ENCODE measurements at regions not wholly inside any gene's neighbourhood (a gene's known extent, or its start where the extent isn't known, plus 50 kb on each side); places are given as distances from the start of the nearest gene placed in this dataset.

DNA sequence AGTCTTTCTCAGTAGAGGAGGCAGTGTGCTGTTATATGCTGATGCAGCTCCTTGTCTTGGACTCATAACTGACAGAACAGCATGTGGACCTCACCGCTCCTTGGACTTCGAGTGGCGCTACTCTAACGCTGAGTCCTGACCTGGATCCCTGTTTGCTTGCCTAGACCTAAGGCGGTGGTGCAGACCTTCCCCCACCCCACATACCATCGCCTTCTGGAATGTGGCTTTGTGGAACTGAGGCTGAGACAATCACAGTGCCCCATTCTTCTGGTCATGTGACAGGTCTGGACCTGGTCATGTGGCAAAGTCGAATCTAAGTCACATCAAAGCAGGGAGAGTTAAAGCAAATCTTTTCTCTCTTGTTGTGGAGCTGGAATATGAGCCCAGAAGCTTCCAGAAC, 190.7 kb upstream of the MKI67 start:
- DNase-seq (ENCODE audit: low read depth), result no peak

DNA sequence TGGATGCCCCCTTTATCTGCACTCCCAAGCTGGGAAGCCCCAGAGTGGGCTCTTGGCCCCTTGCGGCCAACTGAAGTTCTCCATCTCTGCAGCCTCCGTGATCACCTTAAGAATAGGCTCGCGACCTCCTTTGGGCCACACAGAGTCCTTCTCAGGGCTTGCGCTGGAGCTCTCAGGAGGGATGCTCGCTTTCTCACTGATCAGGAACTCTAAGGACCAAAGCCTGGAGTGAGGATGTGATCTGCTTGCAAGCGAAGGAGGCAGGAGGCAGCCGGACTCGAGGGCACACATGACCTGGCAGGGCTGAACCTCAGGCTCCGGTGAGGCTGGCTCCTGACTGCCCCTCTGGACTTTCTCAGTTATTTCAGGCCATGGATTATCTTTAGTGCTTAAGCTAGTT, 192.1 kb upstream of the MKI67 start:
- DNase-seq (ENCODE audit: low read depth), result no peak

DNA sequence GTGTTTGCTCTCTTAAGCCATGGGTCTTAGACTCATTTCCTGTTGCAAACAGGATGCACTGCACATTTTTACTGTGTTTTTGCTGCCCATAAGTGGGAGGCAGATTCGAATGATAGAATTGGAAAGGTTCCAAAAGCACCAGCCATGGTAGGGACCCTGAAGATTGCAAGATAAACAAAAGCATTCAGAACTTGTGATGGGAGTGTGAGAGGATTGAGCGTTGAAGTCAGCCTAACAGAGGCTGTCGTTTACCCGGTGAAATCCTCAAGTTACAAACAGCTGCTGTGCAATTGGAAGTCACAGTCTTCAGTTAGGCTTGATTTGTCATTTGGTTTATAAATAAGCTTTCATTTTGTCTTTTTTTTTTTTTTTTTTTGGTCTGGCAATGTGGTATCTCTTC, 192.7 kb upstream of the MKI67 start:
- DNase-seq (ENCODE audit: low read depth), result no peak

DNA sequence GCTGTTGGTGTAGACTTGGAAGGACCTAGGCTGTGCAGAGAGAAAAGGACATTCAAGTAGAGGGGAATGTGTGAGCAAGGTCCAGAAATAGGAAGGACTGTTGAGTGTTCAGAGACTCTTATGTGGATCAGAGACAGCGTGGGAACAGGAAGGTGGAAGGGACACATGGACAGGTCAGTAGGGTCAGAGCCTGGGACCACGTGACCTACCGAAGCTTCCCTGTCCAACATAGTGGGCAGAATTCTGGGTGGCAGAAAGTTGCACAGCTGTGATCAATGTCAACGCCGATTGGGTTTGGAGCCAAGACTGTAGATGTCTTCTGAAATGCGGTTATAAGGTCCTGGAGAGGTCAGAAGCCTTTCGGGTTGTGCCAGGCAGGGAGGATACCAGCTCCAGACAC, 195.9 kb upstream of the MKI67 start:
- no peak for DNase-seq (ENCODE audit: low read depth)

GRCh38 chr10:128322950-128323349, 196.7 kb upstream of the MKI67 start:
- no peak for DNase-seq (ENCODE audit: low read depth)

DNA sequence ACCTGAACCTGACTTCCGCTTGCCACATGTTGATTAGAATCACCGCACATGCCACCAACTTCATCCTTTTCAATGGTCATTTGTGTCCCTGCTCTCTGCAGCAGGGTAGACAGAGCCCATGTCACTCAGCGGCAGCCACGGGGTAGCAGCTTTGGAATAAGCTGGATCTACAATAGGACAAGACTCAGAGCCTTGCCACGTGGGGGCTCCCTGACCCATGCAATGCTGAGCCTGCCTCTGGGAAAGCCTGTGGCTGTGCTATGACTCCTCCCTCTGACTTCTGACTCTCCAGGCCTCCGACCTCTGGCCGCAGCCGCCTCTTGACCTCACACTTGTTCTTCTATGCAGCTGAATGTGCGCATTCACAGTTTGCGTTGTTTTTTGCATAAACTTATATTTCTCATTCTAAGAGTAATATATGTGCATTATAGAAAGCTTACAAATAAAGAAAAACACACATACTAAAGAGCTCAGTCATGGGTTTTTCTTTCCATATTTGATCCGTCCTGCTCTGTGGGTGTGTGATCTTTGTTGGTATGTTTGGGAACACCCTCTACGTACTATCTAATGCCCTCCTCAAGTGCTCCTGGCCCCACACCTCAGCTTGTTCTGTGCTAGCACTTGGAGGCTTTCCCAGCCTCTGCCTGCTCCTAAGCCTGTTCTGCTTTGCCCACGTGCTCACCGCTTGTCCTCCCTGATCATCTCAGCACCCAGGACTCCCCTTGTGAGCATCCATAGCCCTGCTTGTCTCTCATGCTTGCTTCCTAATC, 198.0 kb upstream of the MKI67 start:
- DNase-seq (ENCODE audit: low read depth), result no peak

DNA sequence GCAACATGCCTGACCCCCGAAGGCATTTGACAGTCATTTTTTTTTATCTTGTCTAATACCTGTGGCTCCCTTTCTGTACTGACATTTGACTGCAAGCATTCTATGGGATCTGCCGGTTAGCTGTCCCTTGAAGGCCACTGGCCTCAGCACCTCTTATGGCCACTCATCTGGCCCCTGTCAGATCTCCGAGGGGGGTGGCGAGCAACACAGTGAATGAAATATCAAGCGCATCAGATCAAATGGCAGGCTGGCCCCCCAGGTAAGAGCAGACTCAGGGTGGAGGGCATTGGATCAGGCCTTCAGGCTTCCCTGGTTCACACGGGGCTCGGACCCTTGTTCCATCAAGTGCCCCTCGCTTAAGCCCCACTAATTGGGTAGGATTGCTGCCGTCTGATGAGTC, 199.6 kb upstream of the MKI67 start:
- no peak for DNase-seq (ENCODE audit: low read depth)

DNA sequence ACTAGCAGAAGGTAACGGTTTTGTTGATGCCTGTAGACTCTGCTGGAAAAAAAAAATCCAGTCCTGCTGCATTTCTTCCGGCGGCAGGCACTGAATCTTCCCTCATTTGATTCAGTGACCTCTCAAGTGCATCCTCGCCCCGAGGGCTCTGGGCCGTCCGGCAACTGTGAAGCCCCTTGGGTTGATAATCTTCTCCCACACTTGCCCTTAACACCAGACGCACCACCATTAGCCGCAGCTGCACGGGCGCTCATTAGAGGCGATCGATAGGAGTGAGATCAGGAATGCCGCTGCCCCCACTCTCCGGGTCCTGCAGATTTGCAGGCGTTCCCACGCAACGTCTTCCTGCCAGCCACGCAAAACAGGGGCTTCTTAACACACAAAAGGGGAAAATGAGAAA, 200.0 kb upstream of the MKI67 start:
- no peak for DNase-seq (ENCODE audit: low read depth)

GRCh38 chr10:128326851-128327250, 200.6 kb upstream of the MKI67 start:
- no peak for DNase-seq (ENCODE audit: low read depth)

DNA sequence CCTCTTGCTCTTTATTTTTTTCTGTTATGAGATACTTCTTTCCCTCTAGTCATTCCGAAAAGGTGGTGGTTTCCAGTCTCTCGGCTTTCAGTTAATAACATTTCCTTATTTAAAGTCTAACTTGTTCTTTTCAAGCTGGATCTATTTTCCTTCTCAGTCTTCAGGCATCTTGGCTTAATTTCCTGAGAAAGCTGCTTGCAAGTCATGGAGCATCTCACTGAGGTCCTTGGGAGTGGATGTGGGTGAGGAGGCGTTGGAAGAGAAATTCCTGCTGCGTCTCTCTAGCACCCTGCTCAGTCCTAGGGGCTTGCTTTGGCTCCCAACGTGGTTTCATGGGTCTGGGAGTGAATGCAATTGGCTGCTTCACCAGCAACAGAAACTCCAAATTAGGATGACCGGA, 210.2 kb upstream of the MKI67 start:
- DNase-seq (ENCODE audit: low read depth), result no peak

DNA sequence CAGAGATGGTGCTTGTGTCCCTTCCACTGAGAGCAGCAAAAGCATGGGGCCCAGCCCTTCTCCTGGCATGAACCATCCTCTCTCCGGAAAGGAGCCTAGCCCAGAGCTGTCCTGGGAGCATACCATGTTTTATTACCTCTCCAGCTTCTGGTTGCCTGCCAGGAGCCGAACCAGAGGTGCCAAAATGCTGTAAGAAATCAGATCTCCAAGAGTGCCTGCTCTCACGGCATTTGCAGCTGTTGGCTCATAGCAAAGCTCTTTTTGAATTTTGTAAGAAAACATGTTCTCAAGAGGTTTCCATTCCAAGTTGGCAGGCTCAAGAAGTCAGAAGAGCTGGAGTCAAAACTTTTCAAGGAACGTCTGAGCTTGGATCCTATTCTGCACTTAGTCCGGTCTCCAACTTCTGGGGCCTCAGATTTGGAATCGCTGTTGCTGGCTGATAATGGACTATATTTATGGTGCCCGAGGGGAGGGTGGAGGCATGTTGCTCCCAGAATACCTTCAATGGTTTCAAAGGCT, 211.7 kb upstream of the MKI67 start:
- DNase-seq (ENCODE audit: low read depth), result no peak

GRCh38 chr10:128338951-128339350, 212.7 kb upstream of the MKI67 start:
- no peak for DNase-seq (ENCODE audit: low read depth)

DNA sequence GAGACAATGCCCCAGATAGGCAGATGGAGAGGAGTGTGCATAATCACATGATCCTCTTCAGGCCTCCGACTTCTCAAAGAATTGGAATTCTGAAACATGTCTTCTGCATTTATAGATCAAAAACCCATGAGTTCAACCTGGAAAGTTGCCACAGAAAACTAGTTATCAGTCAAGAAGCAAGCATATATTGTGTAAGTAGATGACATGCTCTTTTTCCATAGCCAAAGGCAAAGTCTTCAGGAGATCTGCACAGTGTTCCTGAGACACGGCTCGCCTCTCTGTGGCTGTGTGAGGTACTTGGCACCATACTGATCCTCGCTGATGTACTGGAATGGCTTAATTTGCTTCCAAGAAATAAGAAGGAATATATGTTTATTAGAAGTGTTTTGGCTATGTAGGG, 213.5 kb upstream of the MKI67 start:
- DNase-seq (ENCODE audit: low read depth), result no peak

DNA sequence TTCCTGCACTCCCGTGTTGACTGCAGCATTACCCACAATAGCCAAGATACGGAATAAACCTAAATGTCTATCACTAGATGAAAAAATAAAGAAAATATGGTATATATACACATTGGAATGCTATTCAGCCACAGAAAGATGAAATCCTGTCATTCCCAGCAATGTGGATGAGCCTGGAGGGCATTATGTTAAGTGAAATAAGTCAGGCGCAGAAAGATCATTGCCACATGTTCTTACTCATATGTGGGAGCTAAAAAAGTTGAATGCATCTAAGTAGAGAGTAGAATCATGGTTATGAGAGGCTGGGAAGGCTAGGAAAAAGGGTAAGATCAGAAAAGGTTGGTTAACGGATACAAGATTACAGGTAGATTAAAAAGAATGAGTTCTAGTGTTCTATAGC, 219.1 kb upstream of the MKI67 start:
- no peak for DNase-seq (ENCODE audit: low read depth)

- DNase-seq (ENCODE audit: low read depth), result no peak
Observed at GRCh38 chr10:128360783-128361182, 234.6 kb upstream of the MKI67 start.

- no peak for DNase-seq (ENCODE audit: low read depth)
Observed at GRCh38 chr10:128361487-128361886, 235.3 kb upstream of the MKI67 start.

- no peak for DNase-seq (ENCODE audit: low read depth)
Observed at GRCh38 chr10:128362514-128362913, 236.3 kb upstream of the MKI67 start.

DNA sequence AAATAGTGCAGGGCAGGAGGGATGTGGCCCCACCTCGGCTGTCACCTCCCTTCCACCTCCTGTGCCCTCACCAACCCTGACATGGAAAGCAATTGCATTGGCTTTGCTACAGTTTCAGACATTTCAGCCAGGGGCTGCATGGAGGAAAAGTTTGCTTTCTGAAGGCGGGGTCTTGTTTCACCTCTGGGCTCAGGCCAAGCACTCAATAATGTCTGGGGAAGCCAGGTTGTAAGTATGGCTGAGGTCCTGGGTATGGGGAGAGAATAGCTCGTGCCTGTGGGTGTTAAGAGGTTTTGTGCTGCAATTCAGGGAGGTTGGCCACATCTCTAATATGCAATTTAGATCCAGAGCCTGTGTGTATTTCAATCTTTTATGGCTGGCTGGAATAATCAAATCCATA, 238.4 kb upstream of the MKI67 start:
- no peak for DNase-seq (ENCODE audit: low read depth)

- DNase-seq (ENCODE audit: low read depth), result no peak
Observed at GRCh38 chr10:128365156-128365725, 239.0 kb upstream of the MKI67 start.

GRCh38 chr10:128367807-128368206, 241.6 kb upstream of the MKI67 start:
- no peak for DNase-seq (ENCODE audit: low read depth)

- DNase-seq (ENCODE audit: low read depth), result no peak
Observed at GRCh38 chr10:128369101-128369650, 243.0 kb upstream of the MKI67 start.

DNA sequence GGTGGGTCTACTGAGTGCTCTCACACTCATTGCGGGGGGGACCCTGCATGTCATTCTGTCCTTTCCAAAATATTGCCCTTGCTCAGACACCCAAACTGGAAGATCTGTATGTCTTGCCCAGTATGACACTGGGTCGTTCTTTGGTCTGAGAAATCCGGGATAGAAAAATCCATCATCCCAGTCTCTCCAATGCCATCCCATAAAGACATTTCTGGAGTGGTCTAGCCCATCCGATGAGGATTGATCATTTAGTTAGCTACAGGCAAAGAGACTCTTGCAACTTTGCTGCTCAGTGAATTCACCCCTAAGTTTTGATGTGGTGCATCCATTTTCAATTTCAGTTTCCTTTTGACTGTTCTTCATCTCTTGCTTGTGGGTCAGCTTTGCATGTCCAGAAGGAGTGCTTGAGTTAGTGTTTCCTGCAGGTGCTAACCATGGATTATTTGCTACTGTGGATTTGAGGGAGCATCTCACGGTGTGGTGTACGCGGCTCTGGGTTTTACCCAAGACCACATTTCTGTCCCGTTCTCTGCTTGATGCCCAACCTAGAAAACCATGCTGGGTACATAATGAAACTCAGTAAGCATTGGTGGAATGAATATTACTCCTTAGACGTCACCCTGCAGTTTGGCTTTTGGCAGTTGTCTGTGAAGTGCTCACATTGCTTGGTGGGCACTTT, 247.0 kb upstream of the MKI67 start:
- DNase-seq (ENCODE audit: low read depth), result no peak

DNA sequence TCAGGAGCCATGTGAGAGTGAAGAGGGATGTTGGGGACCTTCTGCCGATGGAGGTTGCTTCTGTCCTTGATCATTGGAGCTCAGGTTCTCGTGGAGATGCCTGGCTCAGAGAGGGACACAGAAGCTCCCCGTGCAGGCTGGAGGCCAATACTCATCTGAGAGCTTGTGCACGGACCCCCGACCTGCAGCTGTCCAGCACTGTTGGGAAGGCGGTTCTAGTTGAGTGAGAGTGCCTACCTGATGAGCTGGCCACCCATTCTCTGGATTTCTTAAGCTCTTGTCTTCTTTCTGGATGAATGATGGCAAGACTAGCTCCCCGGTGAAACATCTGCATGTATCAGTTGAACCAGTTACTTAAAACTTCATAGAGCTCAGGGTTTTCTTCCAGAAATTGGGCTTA, 247.6 kb upstream of the MKI67 start:
- no peak for DNase-seq (ENCODE audit: low read depth)

Measured in HS-5 (cell line).